ENCODE measurements at regions not wholly inside any gene's neighbourhood (a gene's known extent, or its start where the extent isn't known, plus 50 kb on each side); places are given as distances from the start of the nearest gene placed in this dataset.

DNA sequence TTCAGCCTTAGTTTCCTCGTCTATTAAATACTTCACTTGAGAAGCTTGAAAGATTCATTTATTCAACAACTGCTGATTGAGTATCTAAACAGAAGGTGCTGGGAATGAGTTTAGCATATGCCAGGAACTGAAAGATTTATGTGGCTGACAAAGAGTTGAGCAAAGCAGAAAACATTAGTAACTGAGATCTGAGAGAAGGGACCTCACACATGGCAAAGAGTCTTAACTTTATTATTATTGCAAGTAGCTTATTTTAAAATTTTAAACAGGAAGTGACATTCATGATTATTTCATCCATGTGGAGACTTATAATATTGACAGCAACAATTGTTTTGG lies 133.6 kb downstream of the CASP12 start:
- 3% methylated on average over 1 of the region's 1 CpG for WGBS (ENCODE audit: low lambda C conversion rate)
- TF ChIP-seq, protein P1, sequence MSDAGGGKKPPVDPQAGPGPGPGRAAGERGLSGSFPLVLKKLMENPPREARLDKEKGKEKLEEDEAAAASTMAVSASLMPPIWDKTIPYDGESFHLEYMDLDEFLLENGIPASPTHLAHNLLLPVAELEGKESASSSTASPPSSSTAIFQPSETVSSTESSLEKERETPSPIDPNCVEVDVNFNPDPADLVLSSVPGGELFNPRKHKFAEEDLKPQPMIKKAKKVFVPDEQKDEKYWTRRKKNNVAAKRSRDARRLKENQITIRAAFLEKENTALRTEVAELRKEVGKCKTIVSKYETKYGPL (CRISPR knock-in tag; IDR thresholded peaks at IDR 0.05) = no peak
- no peak for TF ChIP-seq ZNF20 (CRISPR knock-in tag; IDR thresholded peaks at IDR 0.05)
- TF ChIP-seq, protein P2, sequence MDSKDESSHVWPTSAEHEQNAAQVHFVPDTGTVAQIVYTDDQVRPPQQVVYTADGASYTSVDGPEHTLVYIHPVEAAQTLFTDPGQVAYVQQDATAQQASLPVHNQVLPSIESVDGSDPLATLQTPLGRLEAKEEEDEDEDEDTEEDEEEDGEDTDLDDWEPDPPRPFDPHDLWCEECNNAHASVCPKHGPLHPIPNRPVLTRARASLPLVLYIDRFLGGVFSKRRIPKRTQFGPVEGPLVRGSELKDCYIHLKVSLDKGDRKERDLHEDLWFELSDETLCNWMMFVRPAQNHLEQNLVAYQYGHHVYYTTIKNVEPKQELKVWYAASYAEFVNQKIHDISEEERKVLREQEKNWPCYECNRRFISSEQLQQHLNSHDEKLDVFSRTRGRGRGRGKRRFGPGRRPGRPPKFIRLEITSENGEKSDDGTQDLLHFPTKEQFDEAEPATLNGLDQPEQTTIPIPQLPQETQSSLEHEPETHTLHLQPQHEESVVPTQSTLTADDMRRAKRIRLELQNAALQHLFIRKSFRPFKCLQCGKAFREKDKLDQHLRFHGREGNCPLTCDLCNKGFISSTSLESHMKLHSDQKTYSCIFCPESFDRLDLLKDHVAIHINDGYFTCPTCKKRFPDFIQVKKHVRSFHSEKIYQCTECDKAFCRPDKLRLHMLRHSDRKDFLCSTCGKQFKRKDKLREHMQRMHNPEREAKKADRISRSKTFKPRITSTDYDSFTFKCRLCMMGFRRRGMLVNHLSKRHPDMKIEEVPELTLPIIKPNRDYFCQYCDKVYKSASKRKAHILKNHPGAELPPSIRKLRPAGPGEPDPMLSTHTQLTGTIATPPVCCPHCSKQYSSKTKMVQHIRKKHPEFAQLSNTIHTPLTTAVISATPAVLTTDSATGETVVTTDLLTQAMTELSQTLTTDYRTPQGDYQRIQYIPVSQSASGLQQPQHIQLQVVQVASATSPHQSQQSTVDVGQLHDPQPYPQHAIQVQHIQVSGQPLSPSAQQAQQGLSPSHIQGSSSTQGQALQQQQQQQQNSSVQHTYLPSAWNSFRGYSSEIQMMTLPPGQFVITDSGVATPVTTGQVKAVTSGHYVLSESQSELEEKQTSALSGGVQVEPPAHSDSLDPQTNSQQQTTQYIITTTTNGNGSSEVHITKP (CRISPR knock-in tag; IDR thresholded peaks at IDR 0.05; ENCODE audit: low read depth) = no peak
- TF ChIP-seq GMEB2 (CRISPR knock-in tag; IDR thresholded peaks at IDR 0.05; ENCODE audit: low read depth) = no peak
- TF ChIP-seq, protein P3, sequence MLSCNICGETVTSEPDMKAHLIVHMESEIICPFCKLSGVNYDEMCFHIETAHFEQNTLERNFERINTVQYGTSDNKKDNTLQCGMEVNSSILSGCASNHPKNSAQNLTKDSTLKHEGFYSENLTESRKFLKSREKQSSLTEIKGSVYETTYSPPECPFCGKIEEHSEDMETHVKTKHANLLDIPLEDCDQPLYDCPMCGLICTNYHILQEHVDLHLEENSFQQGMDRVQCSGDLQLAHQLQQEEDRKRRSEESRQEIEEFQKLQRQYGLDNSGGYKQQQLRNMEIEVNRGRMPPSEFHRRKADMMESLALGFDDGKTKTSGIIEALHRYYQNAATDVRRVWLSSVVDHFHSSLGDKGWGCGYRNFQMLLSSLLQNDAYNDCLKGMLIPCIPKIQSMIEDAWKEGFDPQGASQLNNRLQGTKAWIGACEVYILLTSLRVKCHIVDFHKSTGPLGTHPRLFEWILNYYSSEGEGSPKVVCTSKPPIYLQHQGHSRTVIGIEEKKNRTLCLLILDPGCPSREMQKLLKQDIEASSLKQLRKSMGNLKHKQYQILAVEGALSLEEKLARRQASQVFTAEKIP (CRISPR knock-in tag; IDR thresholded peaks at IDR 0.05; ENCODE audit: borderline replicate concordance) = no peak
- TF ChIP-seq, protein P4, sequence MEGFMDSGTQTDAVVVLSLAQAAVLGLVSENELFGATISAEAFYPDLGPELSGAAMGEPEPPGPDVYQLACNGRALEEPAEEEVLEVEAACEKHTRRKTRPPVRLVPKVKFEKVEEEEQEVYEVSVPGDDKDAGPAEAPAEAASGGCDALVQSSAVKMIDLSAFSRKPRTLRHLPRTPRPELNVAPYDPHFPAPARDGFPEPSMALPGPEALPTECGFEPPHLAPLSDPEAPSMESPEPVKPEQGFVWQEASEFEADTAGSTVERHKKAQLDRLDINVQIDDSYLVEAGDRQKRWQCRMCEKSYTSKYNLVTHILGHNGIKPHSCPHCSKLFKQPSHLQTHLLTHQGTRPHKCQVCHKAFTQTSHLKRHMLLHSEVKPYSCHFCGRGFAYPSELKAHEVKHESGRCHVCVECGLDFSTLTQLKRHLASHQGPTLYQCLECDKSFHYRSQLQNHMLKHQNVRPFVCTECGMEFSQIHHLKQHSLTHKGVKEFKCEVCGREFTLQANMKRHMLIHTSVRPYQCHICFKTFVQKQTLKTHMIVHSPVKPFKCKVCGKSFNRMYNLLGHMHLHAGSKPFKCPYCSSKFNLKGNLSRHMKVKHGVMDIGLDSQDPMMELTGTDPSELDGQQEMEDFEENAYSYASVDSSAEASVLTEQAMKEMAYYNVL (CRISPR knock-in tag; IDR thresholded peaks at IDR 0.05; ENCODE audit: borderline replicate concordance) = no peak
- no peak for TF ChIP-seq ZNF503 (CRISPR knock-in tag; IDR thresholded peaks at IDR 0.05)
- TF ChIP-seq, protein P5, sequence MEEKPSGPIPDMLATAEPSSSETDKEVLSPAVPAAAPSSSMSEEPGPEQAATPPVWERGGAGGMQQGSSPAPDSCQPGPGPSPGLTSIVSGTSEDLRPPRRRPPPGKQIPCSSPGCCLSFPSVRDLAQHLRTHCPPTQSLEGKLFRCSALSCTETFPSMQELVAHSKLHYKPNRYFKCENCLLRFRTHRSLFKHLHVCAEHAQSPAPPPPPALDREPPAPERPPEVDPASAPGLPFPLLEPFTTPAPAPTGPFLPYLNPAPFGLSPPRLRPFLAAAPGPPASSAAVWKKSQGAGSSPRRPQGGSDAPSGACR (CRISPR knock-in tag; IDR thresholded peaks at IDR 0.05) = no peak
- no peak for TF ChIP-seq CEBPG (CRISPR knock-in tag; IDR thresholded peaks at IDR 0.05)
- no peak for TF ChIP-seq ZNF251 (CRISPR knock-in tag; IDR thresholded peaks at IDR 0.05)
- TF ChIP-seq NFKBIZ (CRISPR knock-in tag; IDR thresholded peaks at IDR 0.05) = no peak
- no peak for TF ChIP-seq NRL (CRISPR knock-in tag; IDR thresholded peaks at IDR 0.05; ENCODE audit: borderline replicate concordance)
- no peak for TF ChIP-seq PAX8 (CRISPR knock-in tag; IDR thresholded peaks at IDR 0.05; ENCODE audit: borderline replicate concordance)

More for the DNA sequence above, 133.6 kb downstream of the CASP12 start:
- H3K9ac ChIP-seq (ENCODE audit: insufficient read depth, low read depth, low read length) = no peak overlapping the region
- H3K9me3 ChIP-seq (ENCODE audit: low read length) = no peaks in the 10 kb centered on the region; the same call in 1 of the 2 replicates
- no TSS peak for BruUV-seq (replicated peaks)
- ATAC-seq (no peak), DNase-seq (ENCODE audit: low spot score) (no peak), FAIRE-seq (no peak)
- POLR2A ChIA-PET = no interaction called here
- no peaks in the 10 kb centered on the region for H3K36me3 ChIP-seq (replicated peaks in 1 of 2; ENCODE audit: control insufficient read depth in 1 of 2, insufficient read depth in 2 of 2, low read length in 2 of 2)
- no peak overlapping the region for H2AFZ ChIP-seq (ENCODE audit: low read length)
- CTCF ChIA-PET (ENCODE audit: low intra/inter-chr PET ratio, low total read pairs) = no interaction called here
- H3K4me2 ChIP-seq (ENCODE audit: low read depth, low read length) = no peak overlapping the region
- H3K27me3 ChIP-seq (ENCODE audit: control insufficient read depth in 1 of 2, insufficient read depth in 2 of 2, low read length in 2 of 2) = no peaks in the 10 kb centered on the region
- in situ Hi-C loops (cut with HindIII; ENCODE audit: extremely low pct_ligation_motif_present, low pct_unique_long_range_greater_than_20kb) (no loop called here), intact Hi-C loops (cut with micrococcal nuclease; ENCODE audit: unreplicated experiment) (no loop called here)
- no peaks in the 10 kb centered on the region for H3K79me2 ChIP-seq (ENCODE audit: insufficient read depth, low read length)
- H3K27ac ChIP-seq (ENCODE audit: extremely low read length, insufficient read depth, low read length) = no peak overlapping the region
- no peaks in the 10 kb centered on the region for H3K4me1 ChIP-seq (ENCODE audit: insufficient read depth, low read length)
- H4K20me1 ChIP-seq (ENCODE audit: insufficient read depth, low read length) = no peaks in the 10 kb centered on the region
- H3K4me3 ChIP-seq (replicated peaks in 1 of 3; ENCODE audit: insufficient read depth in 1 of 3, low read depth in 2 of 3, low read length in 3 of 3) = no peak overlapping the region
